GM12874 (cell line): ENCODE measurements at regions not wholly inside any gene's neighbourhood (a gene's known extent, or its start where the extent isn't known, plus 50 kb on each side); places are given as distances from the start of the nearest gene placed in this dataset.

ENCODE experiments used
- CTCF ChIP-seq: IDR thresholded peaks from 2 replicates; pipeline ENCODE4 v1.5.1; 2011; ENCODE audit warnings: low read depth, mild to moderate bottlenecking, control low read depth, low read length, moderate library complexity; ENCODE audit not compliant: insufficient read depth

DNA sequence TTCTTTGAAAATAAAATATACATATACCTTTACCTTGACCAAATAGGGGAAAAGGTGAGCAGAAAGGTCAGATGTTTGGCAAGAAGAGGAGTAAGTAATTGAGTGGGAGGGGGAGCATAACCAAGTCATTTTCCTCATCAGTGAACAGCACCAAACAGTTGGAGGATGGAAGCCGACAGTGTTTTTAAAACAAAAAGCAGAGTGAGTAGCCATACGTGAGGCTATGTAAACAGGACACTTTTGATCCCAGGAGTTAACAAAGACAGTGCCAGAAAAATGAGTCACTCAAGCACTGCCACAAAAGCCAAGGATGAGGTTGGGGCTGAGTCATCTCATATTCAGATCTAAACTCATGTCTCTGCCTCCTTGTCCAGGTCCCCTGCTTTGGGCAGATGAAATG, 734.7 kb downstream of the KCNA4 start:
- no peak for TF ChIP-seq CTCF

DNA sequence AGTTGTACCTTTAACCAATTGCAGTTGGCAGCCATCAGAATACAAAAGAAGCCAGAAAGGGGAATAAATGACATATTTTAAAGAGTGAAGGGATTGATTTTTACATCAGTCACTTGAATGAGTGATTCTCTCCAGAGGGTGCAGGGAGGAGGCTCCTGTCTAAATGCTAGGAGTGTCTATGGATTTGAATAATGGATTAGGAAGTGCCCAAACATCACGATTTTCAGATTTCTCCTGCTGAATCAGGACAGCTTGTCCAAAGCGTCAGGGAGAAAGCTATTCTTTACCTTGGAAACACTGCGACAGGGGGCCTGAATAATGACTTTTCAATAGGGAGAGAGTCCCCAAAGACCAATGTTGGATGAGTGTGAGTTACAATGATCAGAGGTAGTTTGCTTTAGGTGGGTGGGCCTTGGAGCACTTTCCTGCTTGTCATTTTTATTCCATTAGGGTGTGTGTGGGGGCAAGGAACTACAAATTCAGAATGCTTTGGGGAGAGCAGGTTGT, 735.5 kb downstream of the KCNA4 start:
- TF ChIP-seq CTCF = no peak

DNA sequence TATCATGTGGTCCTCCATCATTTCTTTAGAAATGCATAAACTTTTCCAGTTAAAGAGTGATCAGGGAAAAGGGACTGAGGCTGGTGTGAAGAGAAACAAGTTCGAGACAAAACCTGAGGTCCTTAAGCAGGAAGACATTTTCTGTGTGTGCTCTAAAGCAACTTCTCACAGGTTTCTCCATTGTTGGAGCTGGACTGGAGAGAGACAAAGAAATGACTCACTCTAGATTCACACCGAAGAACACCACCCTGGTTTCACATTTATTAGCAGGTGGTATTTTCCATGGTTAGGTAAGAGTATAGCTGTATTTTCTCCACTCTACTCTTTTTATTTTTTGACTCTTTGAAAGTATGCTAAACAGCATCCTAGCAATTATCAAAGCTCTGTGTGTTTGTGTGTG, 736.4 kb downstream of the KCNA4 start:
- TF ChIP-seq CTCF = no peak

DNA sequence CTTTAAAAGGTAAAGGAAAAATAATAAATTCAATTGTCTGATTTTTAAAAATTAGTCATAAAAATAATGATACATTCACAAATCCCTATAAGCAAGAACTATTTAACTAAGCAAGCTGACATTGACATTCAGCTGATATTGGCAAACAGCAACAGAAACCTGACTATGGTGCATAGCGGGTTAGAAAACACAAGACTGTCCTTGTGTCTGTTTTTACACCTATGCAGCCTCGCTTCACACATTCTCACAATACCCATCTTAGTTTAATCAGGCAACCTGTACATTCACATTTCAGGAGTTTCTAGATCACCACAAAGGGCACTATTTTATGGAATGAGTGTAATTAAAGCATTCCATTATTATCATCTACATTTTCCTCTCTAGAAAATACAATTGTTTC, 737.1 kb downstream of the KCNA4 start:
- no peak for TF ChIP-seq CTCF

- TF ChIP-seq CTCF = no peak
Measured at GRCh38 chr11:29272019-29272654, 744.7 kb downstream of the KCNA4 start.

DNA sequence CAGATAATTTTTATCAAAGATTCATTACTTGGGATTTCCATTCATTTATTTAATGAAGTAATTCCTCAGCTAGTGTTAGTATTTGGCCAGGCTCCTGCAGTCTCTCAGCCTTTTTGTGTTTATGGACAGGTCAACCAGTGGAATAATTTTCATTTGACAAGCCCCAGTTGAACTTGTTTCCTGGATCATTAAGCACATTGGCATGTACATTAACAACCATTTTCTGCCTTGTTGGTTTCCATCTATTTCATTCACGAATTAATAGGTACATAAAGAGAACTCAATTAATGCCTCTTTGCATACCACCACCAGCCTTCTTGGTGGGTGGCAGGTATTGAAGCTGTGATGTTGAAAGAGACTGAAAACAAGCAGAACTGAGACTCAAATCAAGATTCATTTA, 745.2 kb downstream of the KCNA4 start:
- no peak for TF ChIP-seq CTCF

- no peak for TF ChIP-seq CTCF
Measured at GRCh38 chr11:29268733-29269132, 748.1 kb downstream of the KCNA4 start.
